ENCODE measurements at regions not wholly inside any gene's neighbourhood (a gene's known extent, or its start where the extent isn't known, plus 50 kb on each side); places are given as distances from the start of the nearest gene placed in this dataset.

DNA sequence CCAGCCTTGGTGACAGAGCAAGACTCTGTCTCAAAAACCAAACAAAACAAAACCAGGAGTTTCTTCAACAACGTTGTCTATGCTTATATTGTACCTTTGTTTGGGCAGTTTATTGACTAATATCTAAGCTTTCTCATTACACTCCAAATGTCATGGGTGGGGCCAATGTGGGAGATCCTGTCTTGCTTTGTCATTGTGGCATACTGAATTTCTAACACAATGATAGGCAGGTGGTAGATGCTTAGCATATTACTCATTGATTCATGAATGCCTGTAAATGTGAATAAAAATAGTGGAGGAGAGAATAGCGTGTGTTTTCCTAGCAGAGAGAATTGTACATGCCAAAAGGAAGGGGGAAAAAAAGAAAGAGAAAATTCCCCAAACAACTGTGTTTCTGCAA lies 802.5 kb upstream of the EEF2KMT start:
- CTCF ChIA-PET, result no interaction called here
- Histone ChIP-seq H3K27ac (ENCODE audit: low read depth, low read length) (no peak overlapping the region), H3K4me3 (ENCODE audit: low read depth, low read length) (no peak overlapping the region), H3K9me3 (ENCODE audit: control insufficient read depth, insufficient read depth, low read length) (peaks cover 45% of the 10 kb centered on the region), H3K27me3 (ENCODE audit: control insufficient read depth, insufficient read depth, low read length) (no peaks in the 10 kb centered on the region)
- POLR2A ChIA-PET, result no interaction called here
- DNase-seq (ENCODE audit: low read depth, low spot score), result no peak
- TF ChIP-seq CTCF (IDR thresholded peaks at IDR 0.05; ENCODE audit: low read depth, low read length), result no peak

- CTCF ChIA-PET, result no interaction called here
- H3K9me3 ChIP-seq (ENCODE audit: control insufficient read depth, insufficient read depth, low read length), result peaks cover 36% of the 10 kb centered on the region
- no peaks in the 10 kb centered on the region for H3K27me3 ChIP-seq (ENCODE audit: control insufficient read depth, insufficient read depth, low read length)
- no peak for DNase-seq (ENCODE audit: low read depth, low spot score)
- POLR2A ChIA-PET, result no interaction called here
- TF ChIP-seq CTCF (IDR thresholded peaks at IDR 0.05; ENCODE audit: low read depth, low read length), result no peak
- H3K27ac ChIP-seq (ENCODE audit: low read depth, low read length), result no peak overlapping the region
- no peak overlapping the region for H3K4me3 ChIP-seq (ENCODE audit: low read depth, low read length)
Observed at GRCh38 chr16:5895976-5896375, 798.4 kb upstream of the EEF2KMT start.

- no peak overlapping the region for H3K27ac ChIP-seq (ENCODE audit: low read depth, low read length)
- CTCF ChIA-PET, result no interaction called here
- no peak overlapping the region for H3K4me3 ChIP-seq (ENCODE audit: low read depth, low read length)
- H3K27me3 ChIP-seq (ENCODE audit: control insufficient read depth, insufficient read depth, low read length), result no peaks in the 10 kb centered on the region
- POLR2A ChIA-PET, result no interaction called here
- no peak for DNase-seq (ENCODE audit: low read depth, low spot score)
- TF ChIP-seq CTCF (IDR thresholded peaks at IDR 0.05; ENCODE audit: low read depth, low read length), result no peak
- peaks cover 33% of the 10 kb centered on the region for H3K9me3 ChIP-seq (ENCODE audit: control insufficient read depth, insufficient read depth, low read length)
Observed at GRCh38 chr16:5895137-5895536, 797.5 kb upstream of the EEF2KMT start.

DNA sequence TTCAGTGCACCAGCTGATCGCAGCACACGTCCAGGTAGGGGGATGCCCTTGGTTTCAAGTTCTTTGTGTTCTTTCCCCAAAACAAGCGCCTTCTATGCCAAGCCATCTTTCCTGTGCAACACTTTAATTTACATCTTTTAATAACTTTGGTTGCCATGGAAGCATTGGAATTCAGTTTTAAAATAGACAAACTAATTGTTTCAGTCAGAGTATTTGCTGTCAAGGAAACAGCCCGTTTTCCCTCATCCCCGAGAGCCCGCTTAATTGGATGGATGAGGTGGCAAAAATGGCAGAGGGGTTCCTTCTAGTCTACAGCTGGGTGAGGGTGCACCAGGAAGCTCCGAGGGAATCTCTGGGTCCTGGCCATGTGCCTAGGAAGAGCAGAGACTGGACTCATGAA lies 793.7 kb upstream of the EEF2KMT start:
- ChIA-PET POLR2A (no interaction called here), CTCF (no interaction called here)
- H3K27me3 ChIP-seq (ENCODE audit: control insufficient read depth, insufficient read depth, low read length), result no peaks in the 10 kb centered on the region
- H3K4me3 ChIP-seq (ENCODE audit: low read depth, low read length), result no peak overlapping the region
- H3K9me3 ChIP-seq (ENCODE audit: control insufficient read depth, insufficient read depth, low read length), result peaks cover 47% of the 10 kb centered on the region
- no peak overlapping the region for H3K27ac ChIP-seq (ENCODE audit: low read depth, low read length)
- DNase-seq (ENCODE audit: low read depth, low spot score), result no peak
- no peak for TF ChIP-seq CTCF (IDR thresholded peaks at IDR 0.05; ENCODE audit: low read depth, low read length)

DNA sequence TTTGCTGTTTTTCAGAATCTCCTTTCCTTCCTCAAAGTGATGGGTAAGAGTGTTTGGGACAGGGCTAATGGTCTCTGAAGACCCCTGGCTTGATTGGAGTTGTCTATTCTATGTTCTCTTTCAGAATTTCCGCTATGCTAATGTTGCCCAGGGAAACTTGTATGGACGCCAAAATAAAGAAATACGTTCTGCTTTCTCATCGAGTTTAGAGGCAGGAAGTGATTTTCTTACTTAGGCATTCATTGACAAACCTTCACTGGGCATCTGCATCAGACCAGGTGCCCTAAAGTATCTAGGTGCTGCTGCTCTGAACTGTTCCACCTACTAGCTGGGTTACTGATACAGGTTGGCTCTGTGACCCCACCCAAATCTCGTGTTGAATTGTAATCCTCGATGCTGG lies 787.9 kb upstream of the EEF2KMT start:
- POLR2A ChIA-PET, result no interaction called here
- peaks cover 40% of the 10 kb centered on the region for H3K9me3 ChIP-seq (ENCODE audit: control insufficient read depth, insufficient read depth, low read length)
- H3K4me3 ChIP-seq (ENCODE audit: low read depth, low read length), result no peak overlapping the region
- DNase-seq (ENCODE audit: low read depth, low spot score), result no peak
- TF ChIP-seq CTCF (IDR thresholded peaks at IDR 0.05; ENCODE audit: low read depth, low read length), result no peak
- CTCF ChIA-PET, result no interaction called here
- no peak overlapping the region for H3K27ac ChIP-seq (ENCODE audit: low read depth, low read length)
- H3K27me3 ChIP-seq (ENCODE audit: control insufficient read depth, insufficient read depth, low read length), result no peaks in the 10 kb centered on the region
